Left colon (tissue), 2 donors: ENCODE measurements at regions not wholly inside any gene's neighbourhood (a gene's known extent, or its start where the extent isn't known, plus 50 kb on each side); places are given as distances from the start of the nearest gene placed in this dataset.
"Not testable (repeated sequence)": the region's sequence is repeated elsewhere in the genome, so short reads cannot be mapped to it uniquely, and the experiment has no call there.

Experiments
- ATAC-seq: fragments of 200-7000 bp; cut with Tn5 transposase; one replicate; pipeline ENCODE4 v1.9.1; 2020; ENCODE audit warnings: mild to moderate bottlenecking, moderate library complexity
- DNase-seq, 2 donors: peaks; one replicate each; pipeline ENCODE4 v3.0.0-alpha.2; 2020
- intact Hi-C, 2 donors: fragments of 100-400 bp; cut with DNase I in 1 of 2; cut with micrococcal nuclease in 1 of 2; formaldehyde crosslinking; loops; one replicate each; pipeline versions ENCODE4 v1.11.2 to v1.14.0; 2022; cut with DNase I, micrococcal nuclease
- donor health status: DM: no; HTN: no; CAD: no.
- donor health status: DM: yes; HTN: yes; CAD: no.

DNA sequence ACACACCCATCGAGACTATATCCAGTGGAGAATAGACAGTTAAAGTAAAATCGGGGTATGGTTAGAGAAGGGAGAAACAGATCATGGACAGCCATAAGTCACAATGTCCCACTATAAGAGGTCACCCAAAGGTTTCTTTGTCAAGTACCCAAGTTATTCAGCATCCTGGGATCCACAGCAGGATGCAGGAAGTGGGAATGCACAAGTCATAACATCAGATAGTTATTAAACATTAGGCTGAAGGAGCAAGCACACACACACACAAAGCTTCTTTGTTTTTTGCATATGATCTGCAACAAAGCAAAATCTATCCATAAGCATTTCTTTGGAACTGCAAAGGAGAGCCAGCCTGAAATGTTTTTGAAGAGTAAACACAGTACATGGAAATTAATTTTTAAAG is 111.6 kb downstream of the NOC3L start:
- DNase-seq, result no peak
- intact Hi-C loops, result no loop called here
- no peak for ATAC-seq

DNA sequence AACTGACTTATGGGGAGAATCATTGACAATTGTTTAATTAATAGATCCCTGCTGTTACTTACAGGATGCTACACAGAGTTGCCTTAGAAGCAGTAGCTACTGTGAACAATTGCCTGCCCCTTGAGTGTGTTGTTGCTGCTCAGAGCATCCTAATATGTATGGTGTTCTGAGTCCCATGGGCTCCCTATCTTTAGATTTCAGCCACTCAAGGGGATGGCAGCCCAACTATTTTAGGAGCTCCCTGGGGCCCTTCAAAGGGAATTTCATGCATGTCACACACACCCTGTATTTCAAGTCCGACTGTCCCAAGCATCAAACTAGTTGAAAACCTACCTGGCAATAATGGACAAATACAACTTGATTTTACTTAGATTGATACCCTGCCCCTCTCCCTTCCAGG is 111.2 kb downstream of the NOC3L start:
- ATAC-seq, result no peak
- intact Hi-C loops, result no loop called here
- no peak for DNase-seq

DNA sequence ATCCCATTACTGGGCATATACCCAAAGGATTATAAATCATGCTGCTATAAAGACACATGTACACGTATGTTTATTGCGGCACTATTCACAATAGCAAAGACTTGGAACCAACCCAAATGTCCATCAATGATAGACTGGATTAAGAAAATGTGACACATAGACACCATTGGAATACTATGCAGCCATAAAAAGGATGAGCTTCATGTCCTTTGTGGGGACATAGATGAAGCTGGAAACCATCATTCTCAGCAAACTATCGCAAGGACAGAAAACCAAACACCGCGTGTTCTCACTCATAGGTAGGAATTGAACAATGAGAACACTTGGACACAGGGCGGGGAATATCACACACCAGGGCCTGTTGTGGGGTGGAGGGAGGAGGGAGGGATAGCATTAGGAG is 105.3 kb downstream of the NOC3L start:
- ATAC-seq, intact Hi-C loops, DNase-seq: not testable (repeated sequence)

DNA sequence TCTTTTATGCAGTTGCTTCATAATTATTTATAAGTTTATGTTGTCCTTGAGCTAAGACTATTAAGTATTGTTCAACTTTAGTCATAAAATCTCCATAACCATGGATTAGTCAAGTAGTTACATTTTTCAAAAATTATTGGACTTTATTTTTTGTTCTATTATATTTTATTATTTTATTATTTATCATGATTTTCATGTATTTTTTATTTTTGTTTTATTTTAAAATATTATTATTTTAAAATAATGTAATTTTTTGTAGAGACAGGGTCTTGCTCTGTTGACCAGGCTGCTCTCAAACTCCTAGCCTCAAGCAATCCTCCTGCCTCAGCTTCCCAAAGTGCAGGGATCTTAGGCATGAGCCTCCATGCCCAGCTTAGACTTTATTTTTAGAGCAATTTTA is 102.3 kb downstream of the NOC3L start:
- intact Hi-C loops, result no loop called here
- no peak for ATAC-seq
- DNase-seq, result no peak

DNA sequence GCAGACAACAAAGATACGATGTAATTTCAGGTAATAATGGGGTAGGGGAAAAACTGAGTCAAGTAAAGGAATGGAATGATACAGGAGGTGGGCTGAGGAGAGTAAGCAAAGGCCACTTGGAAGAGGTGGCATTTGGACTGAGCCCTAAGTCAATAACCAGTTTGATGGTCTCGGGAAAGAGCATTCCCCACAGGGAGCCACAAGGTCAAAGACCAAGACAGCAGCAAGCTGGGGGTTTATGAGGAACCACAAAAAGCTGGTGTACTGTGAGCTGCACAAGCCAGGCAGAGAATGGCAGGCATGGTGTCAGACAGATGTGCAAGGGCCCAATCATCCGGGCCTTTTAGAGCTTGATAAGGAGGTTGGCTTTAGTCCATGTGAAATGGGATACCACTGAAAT is 98.7 kb downstream of the NOC3L start:
- intact Hi-C loops, result no loop called here
- DNase-seq, result no peak
- no peak for ATAC-seq

DNA sequence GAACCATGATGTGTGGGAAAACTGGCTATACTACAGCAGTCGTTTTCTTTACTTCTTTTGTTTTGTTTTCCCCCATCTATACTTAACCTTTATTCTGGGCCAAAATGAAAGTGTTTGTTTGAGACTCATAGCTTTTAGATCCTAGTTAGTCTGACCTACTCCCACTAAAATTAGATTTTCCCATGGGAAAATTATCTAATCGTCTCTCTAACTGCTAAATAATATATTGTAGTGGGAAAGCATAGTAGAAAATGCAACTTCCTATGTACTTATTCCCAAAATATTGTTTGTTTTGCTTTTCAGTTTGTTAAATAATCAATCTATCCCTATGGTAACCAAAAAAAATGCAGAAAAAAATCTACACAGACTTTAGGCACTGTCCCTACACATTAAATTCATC is 96.6 kb downstream of the NOC3L start:
- DNase-seq (no peak), ATAC-seq (no peak)

DNA sequence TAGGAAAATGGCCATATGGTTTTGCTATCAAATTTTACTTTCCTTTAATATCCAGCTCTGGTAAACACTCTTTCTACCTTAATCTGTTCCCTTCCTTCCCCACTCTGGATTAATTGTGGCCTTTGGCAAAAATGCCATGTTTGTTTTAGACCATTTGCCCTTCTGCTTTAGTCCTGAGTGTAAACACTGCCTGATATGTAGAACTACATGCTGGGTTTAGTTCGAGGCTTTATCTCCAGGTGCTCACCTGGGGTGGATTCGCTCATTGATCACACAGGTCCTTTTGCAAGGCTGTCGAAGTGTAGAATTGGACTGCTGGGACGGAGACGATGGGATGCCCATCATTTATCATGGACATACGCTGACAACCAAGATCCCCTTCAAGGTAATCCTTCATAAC is 94.1 kb downstream of the NOC3L start:
- no peak for DNase-seq
- intact Hi-C loops, result no loop called here
- ATAC-seq, result no peak

More for the DNA sequence above, 96.6 kb downstream of the NOC3L start:
- intact Hi-C loops, result no loop called here

DNA sequence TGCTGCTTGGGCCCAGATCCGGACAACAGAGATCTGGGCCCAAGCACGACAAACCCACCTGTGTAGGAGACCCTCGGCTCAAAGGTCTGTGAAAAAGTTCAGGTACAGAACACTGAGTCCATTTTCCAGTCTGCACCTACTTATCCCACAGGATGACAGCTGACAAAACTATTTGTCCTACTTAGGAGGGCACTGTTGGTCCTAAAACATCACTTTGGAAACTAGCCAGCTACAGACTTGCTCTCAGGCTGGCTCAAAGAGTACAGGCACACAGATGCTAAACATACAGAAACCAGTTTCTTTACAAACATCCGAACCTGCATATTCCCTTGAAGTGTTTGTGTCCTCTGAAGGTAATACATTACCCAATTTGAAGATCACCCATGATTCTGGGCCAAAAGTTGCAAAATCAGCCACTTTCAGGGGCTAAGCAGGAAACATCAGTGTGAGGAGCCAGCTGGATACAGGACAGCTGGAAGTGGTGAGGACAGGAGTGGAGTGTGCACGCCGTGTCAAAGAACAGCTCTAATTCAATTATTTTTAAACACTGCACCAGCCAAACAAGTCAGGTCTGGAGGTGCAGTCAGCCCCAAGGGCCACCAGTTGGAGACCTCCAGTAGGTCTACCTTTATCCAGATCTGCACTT is 88.5 kb downstream of the NOC3L start:
- intact Hi-C loops, result no loop called here
- ATAC-seq (no peak), DNase-seq (peak; percentile 12 to 30)

DNA sequence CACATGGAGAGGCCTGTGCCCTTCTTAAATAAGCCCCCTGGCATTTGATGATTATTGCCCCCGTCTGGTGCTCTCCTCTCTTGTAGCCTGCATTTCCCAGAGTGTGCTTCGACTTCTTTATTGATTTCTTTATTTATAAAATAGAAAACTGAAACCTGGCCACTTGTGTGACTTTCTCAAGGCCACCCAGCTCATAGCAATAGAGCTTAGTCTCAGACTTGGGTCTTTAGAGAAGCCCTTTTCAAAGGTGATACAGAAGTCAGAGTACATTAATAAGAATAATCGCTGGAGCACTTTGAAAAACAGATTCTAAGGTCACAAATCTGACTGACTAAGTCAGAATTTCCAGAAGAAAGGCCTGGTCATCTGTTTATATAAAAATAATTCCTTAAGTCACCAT is 86.6 kb downstream of the NOC3L start:
- DNase-seq (no peak), ATAC-seq (no peak)
- intact Hi-C loops, result no loop called here

DNA sequence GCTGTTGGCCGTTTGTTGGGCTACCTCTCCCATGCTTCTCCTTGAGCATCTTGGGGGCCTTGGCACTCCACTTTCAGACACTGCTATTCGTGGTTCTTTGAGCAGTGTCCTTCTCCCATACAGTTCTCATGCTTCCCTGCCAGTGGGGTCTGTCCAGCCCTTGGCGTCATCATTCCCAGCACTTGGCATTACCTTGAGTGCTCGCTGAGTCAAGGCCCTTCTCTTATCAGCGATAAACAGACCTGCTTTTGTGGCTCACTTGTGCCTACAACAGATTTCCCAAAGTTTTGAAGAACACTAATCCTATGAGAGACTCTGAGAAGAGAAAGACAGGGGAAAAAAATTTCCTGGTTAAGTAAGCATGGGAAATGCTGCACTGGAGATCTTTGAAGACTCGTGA is 85.3 kb downstream of the NOC3L start:
- intact Hi-C loops, result no loop called here
- ATAC-seq (no peak), DNase-seq (no peak)

DNA sequence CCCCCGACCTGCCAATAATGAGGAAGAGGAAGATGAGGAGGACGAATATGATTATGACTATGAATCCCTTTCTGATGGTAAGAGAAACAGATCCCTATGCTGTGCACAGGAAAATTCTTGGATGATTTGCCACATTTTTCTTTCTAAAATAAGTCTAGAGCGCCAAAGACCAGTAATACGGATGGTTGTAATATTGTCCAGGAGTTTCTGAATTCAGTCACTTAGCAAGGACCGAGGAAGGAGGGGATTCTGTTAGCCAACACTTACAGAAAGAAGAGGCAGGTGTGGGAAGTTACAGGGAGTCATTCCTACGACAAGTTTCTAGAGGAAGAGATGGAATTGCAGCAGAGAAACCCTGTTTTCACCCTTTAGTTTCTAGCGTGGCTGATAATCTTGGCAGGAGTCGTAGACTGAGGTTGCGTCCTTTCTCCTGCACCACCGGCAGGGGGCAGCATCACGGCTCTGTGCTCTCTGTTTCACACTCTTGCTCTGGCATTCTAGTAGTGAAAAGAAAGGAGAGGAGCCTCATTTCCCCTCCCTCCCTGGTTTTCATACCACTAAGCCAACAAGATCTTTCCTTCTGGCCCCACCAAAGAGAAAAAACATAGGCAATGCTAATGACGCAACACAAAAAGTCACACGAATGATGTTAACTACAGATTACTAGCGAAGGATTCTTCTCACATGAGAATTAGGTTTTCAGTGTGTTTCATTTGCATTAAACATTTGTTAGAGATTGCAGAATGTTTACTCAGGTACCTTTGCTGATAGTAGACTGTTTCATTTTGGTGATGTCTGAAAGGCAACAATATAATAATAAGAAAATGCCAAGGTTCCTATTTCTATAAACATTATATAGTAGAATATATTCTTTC is 82.7 kb downstream of the NOC3L start:
- intact Hi-C loops, result loop anchor here in 1 of 2 donors (10.0 kb wide), 1 partner anchor 165 kb away; no protein-coding TSS in a partner anchor
- DNase-seq (peak; percentile 22 to 39), ATAC-seq (peak; percentile 77)

DNA sequence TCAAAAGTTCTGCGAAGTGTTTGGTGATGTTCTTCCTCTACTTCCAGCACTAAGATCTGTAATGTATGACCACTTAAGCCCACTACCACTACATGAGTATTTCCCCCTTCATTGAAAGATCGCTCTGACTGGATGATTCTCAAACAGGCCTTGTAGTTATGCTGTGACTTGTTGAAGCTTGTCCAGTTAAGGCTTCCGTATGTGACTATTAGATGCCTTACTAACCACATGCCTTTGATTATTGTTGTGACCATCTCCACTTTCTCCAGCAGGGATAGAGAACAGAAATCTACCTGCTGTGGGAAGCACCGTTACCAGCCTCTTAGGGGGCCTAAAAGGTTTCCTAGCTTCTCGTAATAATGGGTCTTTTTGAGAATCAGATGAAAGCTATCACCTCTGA is 81.1 kb downstream of the NOC3L start:
- intact Hi-C loops, result loop anchor here in 1 of 2 donors (10.0 kb wide), 1 partner anchor 163 kb away; no protein-coding TSS in a partner anchor
- DNase-seq, result no peak
- no peak for ATAC-seq

DNA sequence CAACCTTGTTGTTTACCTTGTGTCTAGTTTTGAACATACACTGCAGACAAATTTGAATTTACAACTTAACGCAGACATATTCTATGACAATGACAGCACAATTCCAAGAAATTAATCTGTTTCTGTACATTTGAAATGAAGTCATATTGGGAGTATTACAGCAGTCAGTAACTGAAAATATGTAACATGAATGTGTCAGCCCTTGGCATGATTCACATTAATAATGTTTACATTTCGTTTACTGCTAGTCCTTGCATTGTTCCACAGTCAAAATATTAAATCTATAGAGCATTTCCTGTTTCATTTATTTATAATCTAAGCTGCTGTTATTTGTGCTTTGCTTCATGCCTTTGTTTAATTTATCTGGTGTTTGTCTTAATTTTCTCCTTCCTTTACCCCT is 80.4 kb downstream of the NOC3L start:
- ATAC-seq (no peak), DNase-seq (no peak)
- intact Hi-C loops, result loop anchor here in 1 of 2 donors (10.0 kb wide), 1 partner anchor 162 kb away; no protein-coding TSS in a partner anchor
